IMR-90 (cell line): ENCODE measurements at regions not wholly inside any gene's neighbourhood (a gene's known extent, or its start where the extent isn't known, plus 50 kb on each side); places are given as distances from the start of the nearest gene placed in this dataset.

Experiments used
- ATAC-seq: fragments of 200-7000 bp; cut with Tn5 transposase; 2 replicates; pipeline ENCODE4 v1.9.1; 2020; ENCODE audit warnings: low read depth, mild to moderate bottlenecking, moderate library complexity
- BruUV-seq: library from RNA; stranded (reverse); fragments of 400-500 nt; replicated peaks from 2 replicates; lab custom pipeline; 2021; lab: Mats Ljungman, UMichigan
- CTCF ChIA-PET: fragments of 300-600 bp; formaldehyde crosslinking; extraction: SDS; loops from one replicate; lab custom pipeline; 2021; ENCODE audit warnings: antibody characterized with exemption; lab: Yijun Ruan, JAX
- POLR2A ChIA-PET: fragments of 300-600 bp; sonication (Branson Sonifier 250); formaldehyde crosslinking; loops from one replicate; lab custom pipeline; 2022; ENCODE audit warnings: antibody characterized with exemption; ENCODE audit not compliant: unreplicated experiment; lab: Charles Lee
- DNase-seq: peaks from one replicate; pipeline ENCODE4 v3.0.0; 2013
- H2AFZ ChIP-seq: replicated peaks from 2 replicates; pipeline ENCODE3; 2013; ENCODE audit warnings: low read length, mild to moderate bottlenecking; ENCODE audit not compliant: poor library complexity
- H2AK5ac ChIP-seq: 2 replicates; pipeline ENCODE4 v1.6.1; 2013; ENCODE audit warnings: low read depth, low read length, inconsistent platforms
- H2AK9ac ChIP-seq: replicated peaks from 2 replicates; pipeline ENCODE3; 2013; ENCODE audit warnings: mild to moderate bottlenecking, low read depth, low read length, moderate library complexity; ENCODE audit not compliant: poor library complexity
- H2BK120ac ChIP-seq: 2 replicates; pipeline ENCODE4 v1.6.1; 2013; ENCODE audit warnings: low read depth, low read length, inconsistent platforms
- H2BK15ac ChIP-seq: 3 replicates; pipeline ENCODE4 v1.6.1; 2013; ENCODE audit warnings: low read depth, low read length, inconsistent platforms
- H2BK20ac ChIP-seq: 2 replicates; pipeline ENCODE4 v1.6.1; 2013; ENCODE audit warnings: low read depth, mild to moderate bottlenecking, inconsistent platforms, low read length, moderate library complexity
- H2BK5ac ChIP-seq: 2 replicates; pipeline ENCODE4 v1.6.1; 2013; ENCODE audit warnings: mild to moderate bottlenecking, low read depth, low read length, inconsistent platforms; ENCODE audit not compliant: poor library complexity, severe bottlenecking
- H3K14ac ChIP-seq: replicated peaks from 2 replicates; pipeline ENCODE4 v1.6.1; 2013; ENCODE audit warnings: low read depth, low read length, inconsistent platforms
- H3K18ac ChIP-seq: 2 replicates; pipeline ENCODE4 v1.6.1; 2013; ENCODE audit warnings: low read depth, low read length, control low read depth
- H3K23ac ChIP-seq: 2 replicates; pipeline ENCODE4 v1.6.1; 2013; ENCODE audit warnings: low read depth, low read length, inconsistent platforms
- H3K27ac ChIP-seq: 2 replicates; pipeline ENCODE4 v1.5.1; 2013; ENCODE audit warnings: mild to moderate bottlenecking, control low read depth, low read length; ENCODE audit not compliant: insufficient read depth
- H3K27me3 ChIP-seq: 2 replicates; pipeline ENCODE4 v1.6.1; 2013; ENCODE audit warnings: low read length; ENCODE audit not compliant: control insufficient read depth, insufficient read depth
- H3K36me3 ChIP-seq: 2 replicates; pipeline ENCODE4 v1.6.1; 2013; ENCODE audit warnings: low read length, mixed read lengths; ENCODE audit not compliant: control insufficient read depth, insufficient read depth
- H3K4ac ChIP-seq: 2 replicates; pipeline ENCODE4 v1.6.1; 2013; ENCODE audit warnings: low read depth, low read length, inconsistent platforms
- H3K4me1 ChIP-seq: 2 replicates; pipeline ENCODE4 v1.6.1; 2013; ENCODE audit warnings: low read length, mixed read lengths; ENCODE audit not compliant: control insufficient read depth, insufficient read depth
- H3K4me2 ChIP-seq: 2 replicates; pipeline ENCODE4 v1.6.1; 2013; ENCODE audit warnings: low read depth, mild to moderate bottlenecking, control low read depth, low read length, moderate library complexity
- H3K4me3 ChIP-seq: 2 replicates; pipeline ENCODE4 v1.5.1; 2013; ENCODE audit warnings: low read depth, mild to moderate bottlenecking, control low read depth, low read length, moderate library complexity; ENCODE audit not compliant: insufficient read depth
- H3K56ac ChIP-seq: 2 replicates; pipeline ENCODE4 v1.6.1; 2013; ENCODE audit warnings: low read length, inconsistent platforms; ENCODE audit not compliant: insufficient read depth; ENCODE audit errors: extremely low read depth
- H3K79me1 ChIP-seq, 2 experiments: 2 replicates each; pipeline ENCODE4 v1.6.1; 2013; ENCODE audit warnings: low read length in 2 of 2, inconsistent platforms in 1 of 2, low read depth in 1 of 2
- H3K9ac ChIP-seq: 2 replicates; pipeline ENCODE4 v1.6.1; 2013; ENCODE audit warnings: low read depth, low read length, control low read depth
- H3K9me1 ChIP-seq: 2 replicates; pipeline ENCODE4 v1.6.1; 2013; ENCODE audit warnings: low read length, inconsistent platforms; ENCODE audit not compliant: insufficient read depth
- H3K9me3 ChIP-seq: 2 replicates; pipeline ENCODE4 v1.6.1; 2013; ENCODE audit warnings: low read length; ENCODE audit not compliant: control insufficient read depth, insufficient read depth
- H4K20me1 ChIP-seq: 2 replicates; pipeline ENCODE4 v1.6.1; 2013; ENCODE audit warnings: low read length, inconsistent platforms; ENCODE audit not compliant: insufficient read depth
- H4K5ac ChIP-seq: 2 replicates; pipeline ENCODE4 v1.6.1; 2013; ENCODE audit warnings: mild to moderate bottlenecking, low read depth, low read length, control low read depth
- H4K8ac ChIP-seq, 2 experiments: 2 replicates each; pipeline ENCODE4 v1.6.1; 2013; ENCODE audit warnings: low read depth in 2 of 2, low read length in 2 of 2, control low read depth in 1 of 2, inconsistent platforms in 1 of 2
- H4K91ac ChIP-seq: 2 replicates; pipeline ENCODE4 v1.6.1; 2013; ENCODE audit warnings: low read depth, low read length, inconsistent platforms; ENCODE audit not compliant: insufficient read depth
- BHLHE40 ChIP-seq: fragments of 150-350 bp; IDR thresholded peaks from 2 replicates; pipeline ENCODE4 v1.6.1; 2016; ENCODE audit warnings: mild to moderate bottlenecking, low read depth, low read length
- CEBPB ChIP-seq: IDR thresholded peaks from 2 replicates; pipeline ENCODE4 v1.6.1; 2012; ENCODE audit warnings: low read depth, low read length, improper control_type of control experiment
- CHD1 ChIP-seq: IDR thresholded peaks from 2 replicates; pipeline ENCODE4 v1.6.1; 2012; ENCODE audit warnings: low read depth, low read length, improper control_type of control experiment
- CTCF ChIP-seq: conservative IDR thresholded peaks from 2 replicates; pipeline ENCODE4 v1.5.1; 2012; ENCODE audit warnings: mild to moderate bottlenecking, low read depth, low read length, improper control_type of control experiment
- FOS ChIP-seq: fragments of 150-350 bp; IDR thresholded peaks from 2 replicates; pipeline ENCODE4 v1.6.1; 2016; ENCODE audit warnings: low read depth, low read length
- MAFK ChIP-seq: IDR thresholded peaks from 2 replicates; pipeline ENCODE4 v1.6.1; 2012; ENCODE audit warnings: low read depth, low read length, improper control_type of control experiment
- MAZ ChIP-seq: IDR thresholded peaks from 2 replicates; pipeline ENCODE4 v1.6.1; 2012; ENCODE audit warnings: low read depth, mild to moderate bottlenecking, low read length, improper control_type of control experiment, moderate library complexity, borderline replicate concordance
- MXI1 ChIP-seq: IDR thresholded peaks from 2 replicates; pipeline ENCODE4 v1.6.1; 2012; ENCODE audit warnings: low read depth, mild to moderate bottlenecking, low read length, moderate library complexity, borderline replicate concordance
- NFE2L2 ChIP-seq: fragments of 150-350 bp; IDR thresholded peaks from 2 replicates; pipeline ENCODE4 v1.6.1; 2016; ENCODE audit warnings: low read depth, mild to moderate bottlenecking, low read length
- POLR2A ChIP-seq: IDR thresholded peaks from 2 replicates; pipeline ENCODE4 v1.6.1; 2012; ENCODE audit warnings: mild to moderate bottlenecking, low read depth, low read length
- RAD21 ChIP-seq: IDR thresholded peaks from 2 replicates; pipeline ENCODE4 v1.6.1; 2012; ENCODE audit warnings: low read length, improper control_type of control experiment
- RCOR1 ChIP-seq: IDR thresholded peaks from 2 replicates; pipeline ENCODE4 v1.6.1; 2012; ENCODE audit warnings: mild to moderate bottlenecking, low read length, improper control_type of control experiment; ENCODE audit not compliant: insufficient replicate concordance
- RFX5 ChIP-seq: IDR thresholded peaks from 2 replicates; pipeline ENCODE4 v1.8.0; 2012; ENCODE audit warnings: low read depth, mild to moderate bottlenecking, low read length, moderate library complexity
- SMC3 ChIP-seq: fragments of 150-350 bp; IDR thresholded peaks from 2 replicates; pipeline ENCODE4 v1.6.1; 2016; ENCODE audit warnings: low read depth, mild to moderate bottlenecking, antibody characterized with exemption, low read length, moderate library complexity
- WGBS, 2 experiments: methylation state at CpG; one replicate each; pipeline versions ENCODE4 v1.1.5 to v1.1.7; 2013; ENCODE audit warnings: missing lambda C conversion rate in 2 of 2; ENCODE audit not compliant: insufficient read length in 1 of 2; ENCODE audit errors: extremely low coverage in 2 of 2; 5-methylcytosine and 5-hydroxymethylcytosine counted together
- dilution Hi-C: fragments of 300-500 bp; cut with HindIII; formaldehyde crosslinking; loops from one replicate; pipeline ENCODE4 v1.14.3; 2018; ENCODE audit warnings: low sequenced_read_pairs; ENCODE audit not compliant: unreplicated experiment
- in situ Hi-C: fragments of 300-500 bp; cut with MboI; formaldehyde crosslinking; loops from 3 replicates; pipeline ENCODE4 v1.14.3; 2019; ENCODE audit warnings: low sequenced_read_pairs, inconsistent platforms, mixed read lengths
- intact Hi-C: fragments of 100-400 bp; cut with micrococcal nuclease; formaldehyde crosslinking; loops from 2 replicates; pipeline ENCODE4 v1.10.0; 2022
- TF ChIP-seq, protein P1 (sequence below): fragments of 150-350 bp; IDR thresholded peaks from 2 replicates; pipeline ENCODE4 v1.6.1; 2017; ENCODE audit warnings: mild to moderate bottlenecking, antibody characterized with exemption, low read length, low read depth

DNA sequence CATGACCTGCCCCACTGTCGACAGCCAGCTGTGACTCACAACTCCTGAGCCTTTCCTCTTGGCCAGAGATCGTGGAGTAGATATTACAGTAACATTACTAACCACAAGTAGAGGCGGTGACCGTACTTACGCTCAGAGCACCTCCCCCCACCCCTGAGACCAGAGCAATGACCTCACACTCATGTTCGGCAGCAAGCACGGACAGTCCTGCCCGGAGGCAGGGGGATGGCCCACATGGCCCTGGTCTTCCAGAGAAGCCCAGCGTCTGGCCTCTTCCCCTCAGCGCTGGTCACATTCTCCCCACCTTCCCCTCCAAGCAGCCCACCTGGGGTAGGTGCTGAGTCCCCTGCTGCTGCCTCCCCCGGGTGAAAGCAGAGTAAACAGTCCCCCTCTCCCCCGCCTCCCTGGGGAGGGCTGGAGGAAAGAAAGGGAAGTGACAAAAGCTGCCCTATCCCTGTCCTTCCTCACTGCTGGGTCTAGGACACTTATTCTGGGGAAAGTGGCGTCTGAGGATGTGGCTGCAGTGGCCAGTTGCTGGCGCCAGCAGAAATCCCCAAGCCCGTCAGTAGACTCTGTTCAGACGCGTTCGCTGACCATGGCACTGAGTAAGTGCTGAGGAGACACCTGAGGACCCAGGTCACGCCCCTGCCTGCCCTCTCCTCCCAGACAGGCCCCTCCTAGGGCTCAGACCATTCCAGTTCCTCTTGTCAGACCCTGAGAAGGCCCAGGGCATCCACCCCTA, 68.5 kb downstream of the MRPL14 start:
- BruUV-seq = no TSS peak
- in situ Hi-C loops = no loop called here
- TF ChIP-seq RCOR1 = peak; percentile 91
- TF ChIP-seq CTCF = no peak
- peak; percentile 40; the same call in 1 of the 2 replicates for TF ChIP-seq NFE2L2
- TF ChIP-seq RFX5 = no peak
- TF ChIP-seq POLR2A = peak; percentile 70
- peak; percentile 74 for TF ChIP-seq CEBPB
- TF ChIP-seq MAFK = no peak
- TF ChIP-seq MXI1 = peak; percentile 33; the same call in 1 of the 2 replicates
- peak; percentile 82 for TF ChIP-seq BHLHE40
- peak; percentile 29 for TF ChIP-seq RAD21
- TF ChIP-seq CHD1 = peak; percentile 75; the same call in 1 of the 2 replicates
- TF ChIP-seq FOS = peak; percentile 99
- peak; percentile 89 for TF ChIP-seq MAZ
- TF ChIP-seq, protein P1, sequence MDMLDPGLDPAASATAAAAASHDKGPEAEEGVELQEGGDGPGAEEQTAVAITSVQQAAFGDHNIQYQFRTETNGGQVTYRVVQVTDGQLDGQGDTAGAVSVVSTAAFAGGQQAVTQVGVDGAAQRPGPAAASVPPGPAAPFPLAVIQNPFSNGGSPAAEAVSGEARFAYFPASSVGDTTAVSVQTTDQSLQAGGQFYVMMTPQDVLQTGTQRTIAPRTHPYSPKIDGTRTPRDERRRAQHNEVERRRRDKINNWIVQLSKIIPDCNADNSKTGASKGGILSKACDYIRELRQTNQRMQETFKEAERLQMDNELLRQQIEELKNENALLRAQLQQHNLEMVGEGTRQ = peak; percentile 41; the same call in 1 of the 2 replicates
- no peak; the same call in 1 of the 2 replicates for TF ChIP-seq SMC3

More for the DNA sequence above, 68.5 kb downstream of the MRPL14 start:
- WGBS, 2 experiments = 87% methylated on average over 3 of the region's 19 CpGs; no CpG with 5 or more reads in 1 of the 2 experiments
- Histone ChIP-seq H2BK20ac (peak overlapping the region; percentile 94), H3K36me3 (no peaks in the 10 kb centered on the region), H2AFZ (peak overlapping the region; percentile 74), H4K20me1 (no peaks in the 10 kb centered on the region; the same call in 1 of the 2 replicates), H2BK120ac (peak overlapping the region; percentile 94), H3K9me1 (peaks cover 60% of the 10 kb centered on the region), H3K14ac (peak overlapping the region; percentile 50), H4K91ac (peak overlapping the region; percentile 91), H3K9ac (peak overlapping the region; percentile 43), H4K8ac (peak overlapping the region; percentile 43 to 90), H2AK5ac (peak overlapping the region; percentile 98), H3K23ac (peak overlapping the region; percentile 52), H3K27ac (peak overlapping the region; percentile 91), H2BK5ac (peak overlapping the region; percentile 98), H3K27me3 (no peaks in the 10 kb centered on the region), H3K9me3 (no peaks in the 10 kb centered on the region), H3K4me3 (no peak overlapping the region), H2AK9ac (peak overlapping the region; percentile 93), H3K4me2 (peak overlapping the region; percentile 7; the same call in 1 of the 2 replicates), H2BK15ac (peak overlapping the region; percentile 90; the same call in 2 of the 3 replicates), H4K5ac (peak overlapping the region; percentile 76), H3K18ac (peak overlapping the region; percentile 60), H3K4ac (peak overlapping the region; percentile 88), H3K56ac (peak overlapping the region; percentile 43), H3K4me1 (peaks cover 61% of the 10 kb centered on the region), H3K79me1 (peaks cover 0 to 30% of the 10 kb centered on the region in 2 experiments; a peak in 2 of 4 replicates)
- ATAC-seq (peak; percentile 83), DNase-seq (peak; percentile 100)
- POLR2A ChIA-PET = no interaction called here
- intact Hi-C loops (loop anchor here (5.0 kb wide), 1 partner anchor 46 kb away; no protein-coding TSS in a partner anchor), dilution Hi-C loops (no loop called here)
- CTCF ChIA-PET = interaction anchor here (0.9 to 1.3 kb wide), 2 partner anchors 20 to 289 kb away, joined by 3 to 4 read pairs; partner anchors contain the start of gene VEGFA
